A549 (cell line): ENCODE measurements at regions not wholly inside any gene's neighbourhood (a gene's known extent, or its start where the extent isn't known, plus 50 kb on each side); places are given as distances from the start of the nearest gene placed in this dataset.

Source experiments
- ATAC-seq, 2 experiments: fragments of 200-7000 bp in 1 of 2; fragments of >200 bp in 1 of 2; cut with Nextera tagmentation in 1 of 2; cut with Tn5 transposase in 1 of 2; 3 replicates each; pipeline versions ENCODE4 v1.8.0 to v1.9.1; 2018 to 2020; ENCODE audit warnings: mild to moderate bottlenecking in 1 of 2, moderate library complexity in 1 of 2
- CTCF ChIA-PET: fragments of 300-600 bp; sonication (Branson Sonifier 250); formaldehyde crosslinking; extraction: SDS; loops from one replicate; lab custom pipeline; 2021; ENCODE audit warnings: antibody characterized with exemption, inconsistent platforms; lab: Yijun Ruan, JAX
- POLR2A ChIA-PET: fragments of 350-600 bp; formaldehyde crosslinking; extraction: SDS; loops from one replicate; lab custom pipeline; 2021; ENCODE audit warnings: antibody characterized with exemption, inconsistent platforms; lab: Yijun Ruan, JAX
- DNase-seq, 2 experiments: peaks; one replicate each; pipeline versions ENCODE4 v3.0.0 to v3.0.0-alpha.2; 2011 to 2016; ENCODE audit warnings: low read depth in 1 of 2, low spot score in 1 of 2
- FAIRE-seq: peaks from 2 replicates; lab custom pipeline; 2011; peaks lifted over from hg19 to GRCh38; lab: Jason Lieb, UNC
- H3K27ac ChIP-seq, 2 experiments: fragments of >200 bp; sonication (Bioruptor Twin); formaldehyde crosslinking; 3 replicates each; pipeline ENCODE4 v1.5.1; 2016 to 2017
- H3K4me1 ChIP-seq: fragments of >200 bp; sonication (Bioruptor Twin); formaldehyde crosslinking; 3 replicates; pipeline ENCODE4 v1.6.1; 2016
- H3K4me2 ChIP-seq: fragments of >200 bp; sonication (Bioruptor Twin); formaldehyde crosslinking; 3 replicates; pipeline ENCODE4 v1.6.1; 2016
- H3K4me3 ChIP-seq: fragments of >200 bp; sonication (Bioruptor Twin); formaldehyde crosslinking; 3 replicates; pipeline ENCODE4 v1.5.1; 2016
- H3K9me3 ChIP-seq: fragments of >200 bp; sonication (Bioruptor Twin); formaldehyde crosslinking; 3 replicates; pipeline ENCODE4 v1.6.1; 2016
- ATOH8 ChIP-seq: fragments of 250-450 bp; sonication (Bioruptor Pico); IDR thresholded peaks from 2 replicates; pipeline ENCODE4 v1.5.0; 2020; ENCODE audit warnings: low read depth, mild to moderate bottlenecking, moderate library complexity
- BCL3 ChIP-seq: fragments of >200 bp; sonication (Bioruptor Twin); formaldehyde crosslinking; IDR thresholded peaks from 3 replicates; pipeline ENCODE4 v1.6.1; 2016
- CHD4 ChIP-seq: fragments of 200-600 bp; sonication (generic); IDR thresholded peaks from 2 replicates; pipeline ENCODE4 v1.6.1; 2016; ENCODE audit warnings: antibody characterized with exemption, mild to moderate bottlenecking, borderline replicate concordance
- E2F6 ChIP-seq: IDR thresholded peaks from 2 replicates; pipeline ENCODE4 v1.6.1; 2012; ENCODE audit warnings: low read depth, borderline replicate concordance
- EHMT2 ChIP-seq: fragments of 200-600 bp; sonication (generic); IDR thresholded peaks from 2 replicates; pipeline ENCODE4 v1.6.1; 2016; ENCODE audit warnings: antibody characterized with exemption, low read depth, mild to moderate bottlenecking, moderate library complexity
- ESRRA ChIP-seq: fragments of 150-350 bp; IDR thresholded peaks from 2 replicates; pipeline ENCODE4 v1.6.1; 2014; ENCODE audit warnings: mild to moderate bottlenecking, low read length, borderline replicate concordance
- FOSL2 ChIP-seq, 2 experiments: fragments of 450-650 bp in 1 of 2; fragments of >200 bp in 1 of 2; sonication (Bioruptor Twin) in 1 of 2; formaldehyde crosslinking; IDR thresholded peaks; 2 replicates each; pipeline versions ENCODE4 v1.5.0 to v1.6.1; 2016 to 2020; ENCODE audit warnings: mild to moderate bottlenecking in 1 of 2, moderate library complexity in 1 of 2
- FOXS1 ChIP-seq: fragments of 250-450 bp; sonication (Bioruptor Pico); IDR thresholded peaks from 2 replicates; pipeline ENCODE4 v1.5.0; 2020; ENCODE audit warnings: mild to moderate bottlenecking, moderate library complexity
- GATA3 ChIP-seq: IDR thresholded peaks from 2 replicates; pipeline ENCODE4 v1.6.1; 2012; ENCODE audit warnings: borderline replicate concordance
- HDAC2 ChIP-seq: fragments of 200-600 bp; sonication (generic); IDR thresholded peaks from 2 replicates; pipeline ENCODE4 v1.6.1; 2016
- HES2 ChIP-seq: fragments of >200 bp; sonication (Bioruptor Twin); formaldehyde crosslinking; IDR thresholded peaks from 2 replicates; pipeline ENCODE4 v1.6.1; 2016
- HOXA7 ChIP-seq: fragments of 250-450 bp; sonication (Bioruptor Pico); IDR thresholded peaks from 2 replicates; pipeline ENCODE4 v1.5.0; 2020; ENCODE audit warnings: mild to moderate bottlenecking, moderate library complexity
- HOXB13 ChIP-seq: fragments of 250-450 bp; sonication (Bioruptor Pico); IDR thresholded peaks from 2 replicates; pipeline ENCODE4 v1.5.0; 2020; ENCODE audit warnings: low read depth, mild to moderate bottlenecking, moderate library complexity
- JUNB ChIP-seq: fragments of >200 bp; sonication (Bioruptor Twin); formaldehyde crosslinking; IDR thresholded peaks from 2 replicates; pipeline ENCODE4 v1.6.1; 2016
- MAZ ChIP-seq: fragments of 150-350 bp; IDR thresholded peaks from 2 replicates; pipeline ENCODE4 v1.6.1; 2014; ENCODE audit warnings: antibody characterized with exemption, low read depth, low read length, borderline replicate concordance
- MYC ChIP-seq: IDR thresholded peaks from 2 replicates; pipeline ENCODE4 v1.6.1; 2012; ENCODE audit warnings: mild to moderate bottlenecking, inconsistent platforms, low read length, improper control_type of control experiment, borderline replicate concordance
- NR3C1 ChIP-seq: fragments of >200 bp; sonication (Bioruptor Twin); formaldehyde crosslinking; IDR thresholded peaks from 3 replicates; pipeline ENCODE4 v1.6.1; 2017
- PBX3 ChIP-seq: IDR thresholded peaks from 2 replicates; pipeline ENCODE4 v1.6.1; 2012
- POLR2A ChIP-seq: IDR thresholded peaks from 2 replicates; pipeline ENCODE4 v1.6.1; 2012; ENCODE audit warnings: mild to moderate bottlenecking, low read length
- POLR2AphosphoS2 ChIP-seq: conservative IDR thresholded peaks from 2 replicates; pipeline ENCODE4 v1.6.1; 2012; ENCODE audit warnings: low read length, improper control_type of control experiment, inconsistent platforms
- RAD21 ChIP-seq, 2 experiments: fragments of >200 bp in 1 of 2; sonication (Bioruptor Twin) in 1 of 2; formaldehyde crosslinking in 1 of 2; IDR thresholded peaks in 1 of 2; conservative IDR thresholded peaks in 1 of 2; 2 replicates in 1 of 2; 3 replicates in 1 of 2; pipeline ENCODE4 v1.6.1; 2012 to 2018; ENCODE audit warnings: inconsistent platforms in 1 of 2
- RARB ChIP-seq: fragments of 250-450 bp; sonication (Bioruptor Pico); IDR thresholded peaks from 2 replicates; pipeline ENCODE4 v1.8.0; 2021; ENCODE audit warnings: mild to moderate bottlenecking, moderate library complexity
- REST ChIP-seq: fragments of 200-600 bp; sonication (generic); IDR thresholded peaks from 2 replicates; pipeline ENCODE4 v1.6.1; 2016; ENCODE audit warnings: antibody characterized with exemption, mild to moderate bottlenecking, moderate library complexity
- RFX5 ChIP-seq: fragments of 450-650 bp; IDR thresholded peaks from 2 replicates; pipeline ENCODE4 v1.7.1; 2014; ENCODE audit warnings: antibody characterized with exemption, mild to moderate bottlenecking, moderate library complexity
- SMC3 ChIP-seq: fragments of >200 bp; sonication (Bioruptor Twin); formaldehyde crosslinking; IDR thresholded peaks from 3 replicates; pipeline ENCODE4 v1.6.1; 2018; ENCODE audit warnings: inconsistent platforms
- SREBF2 ChIP-seq: fragments of 450-650 bp; IDR thresholded peaks from 2 replicates; pipeline ENCODE4 v1.6.1; 2014; ENCODE audit warnings: mild to moderate bottlenecking, moderate library complexity
- TP53 ChIP-seq: fragments of 250-450 bp; sonication (Bioruptor Pico); IDR thresholded peaks from 2 replicates; pipeline ENCODE4 v1.5.0; 2021; ENCODE audit warnings: mild to moderate bottlenecking, moderate library complexity
- ZFP36 ChIP-seq: fragments of 450-650 bp; IDR thresholded peaks from 2 replicates; pipeline ENCODE4 v1.6.1; 2014; ENCODE audit warnings: borderline replicate concordance; ENCODE audit not compliant: partially characterized antibody
- ZSCAN20 ChIP-seq: fragments of 250-450 bp; sonication (Bioruptor Pico); IDR thresholded peaks from 2 replicates; pipeline ENCODE4 v1.8.0; 2022; ENCODE audit warnings: mild to moderate bottlenecking, moderate library complexity
- WGBS: methylation state at CpG from one replicate; pipeline ENCODE4 v1.1.6; 2017; ENCODE audit errors: missing lambda C conversion rate; 5-methylcytosine and 5-hydroxymethylcytosine counted together

- TF ChIP-seq HOXA7 (CRISPR knock-in tag) (no peak), JUNB (no peak), FOSL2 (IDR thresholded peaks at IDR 0.05) (no peak), FOSL2 (CRISPR knock-in tag; IDR thresholded peaks at IDR 0.05) (no peak)
- TF ChIP-seq, all 56 proteins: peak for 0
- DNase-seq (no peak), FAIRE-seq (no peak), ATAC-seq (no peak)
- POLR2A ChIA-PET, result no interaction called here
- Histone ChIP-seq H3K9me3 (no peaks in the 10 kb centered on the region), H3K27ac (no peak overlapping the region), H3K4me3 (no peak overlapping the region), H3K4me1 (no peaks in the 10 kb centered on the region), H3K4me2 (no peak overlapping the region)
- 78% methylated on average over 5 of the region's 5 CpGs for WGBS
- CTCF ChIA-PET, result interaction anchor here (2.2 kb wide), 1 partner anchor 8 kb away, joined by 6 read pairs; no protein-coding TSS in a partner anchor
Observed at GRCh38 chr14:55904086-55904485, 214.1 kb upstream of the PELI2 start.

GRCh38 chr14:55908106-55908505 lies 210.1 kb upstream of the PELI2 start:
- DNase-seq, result no peak
- ChIA-PET POLR2A (no interaction called here), CTCF (no interaction called here)
- TF ChIP-seq ATOH8, result no peak
- TF ChIP-seq HOXB13 (CRISPR knock-in tag), result no peak
- no peak for TF ChIP-seq TP53 (CRISPR knock-in tag)
- no peak for TF ChIP-seq REST
- TF ChIP-seq E2F6, result no peak
- no peak for TF ChIP-seq POLR2AphosphoS2
- TF ChIP-seq SMC3, result no peak
- TF ChIP-seq ZSCAN20 (CRISPR knock-in tag), result no peak
- no peak for TF ChIP-seq POLR2A
- no peak for TF ChIP-seq CHD4
- TF ChIP-seq MYC, result no peak
- no peak for TF ChIP-seq PBX3
- TF ChIP-seq RAD21 (conservative IDR thresholded peaks at IDR 0.05 in 1 of 2, IDR thresholded peaks at IDR 0.05 in 1 of 2), result no peak
- TF ChIP-seq FOSL2 (IDR thresholded peaks at IDR 0.05), result no peak
- TF ChIP-seq FOSL2 (CRISPR knock-in tag; IDR thresholded peaks at IDR 0.05), result no peak
- no peak for TF ChIP-seq RARB (CRISPR knock-in tag)
- no peak for FAIRE-seq
- WGBS, result 91% methylated on average over 1 of the region's 1 CpG
- H3K27ac ChIP-seq, result no peak overlapping the region
- H3K4me2 ChIP-seq, result no peak overlapping the region
- H3K4me3 ChIP-seq, result no peak overlapping the region
- no peaks in the 10 kb centered on the region for H3K4me1 ChIP-seq
- H3K9me3 ChIP-seq, result no peaks in the 10 kb centered on the region
- ATAC-seq, result no peak

GRCh38 chr14:55909879-55910278 lies 208.3 kb upstream of the PELI2 start:
- POLR2A ChIA-PET, result no interaction called here
- Histone ChIP-seq H3K9me3 (no peaks in the 10 kb centered on the region), H3K4me3 (no peak overlapping the region), H3K4me2 (no peak overlapping the region), H3K27ac (no peak overlapping the region), H3K4me1 (no peaks in the 10 kb centered on the region)
- no peak for FAIRE-seq
- 47% methylated on average over 1 of the region's 1 CpG for WGBS
- CTCF ChIA-PET, result interaction anchor here (1.3 kb wide), 1 partner anchor 9 kb away, joined by 4 read pairs; no protein-coding TSS in a partner anchor
- no peak for DNase-seq
- ATAC-seq, result no peak
- TF ChIP-seq NR3C1 (no peak), MAZ (no peak), HES2 (no peak), BCL3 (no peak), ZFP36 (no peak), HDAC2 (no peak), ESRRA (no peak), GATA3 (no peak), SREBF2 (no peak), HOXB13 (CRISPR knock-in tag) (no peak), EHMT2 (no peak), ZSCAN20 (CRISPR knock-in tag) (no peak), FOXS1 (CRISPR knock-in tag) (no peak), RFX5 (no peak)
